Cardiac muscle cell (in vitro differentiated cells and primary cell): ENCODE measurements at regions not wholly inside any gene's neighbourhood (a gene's known extent, or its start where the extent isn't known, plus 50 kb on each side); places are given as distances from the start of the nearest gene placed in this dataset.

ENCODE experiments used
- DNase-seq, 2 donors: peaks; one replicate each; pipeline versions ENCODE4 v3.0.0 to v3.0.0-alpha.2; 2010 to 2017; ENCODE audit warnings: low read depth in 1 of 2, low spot score in 1 of 2
- H3K27ac ChIP-seq: fragments of 200-600 bp; sonication (generic); 2 replicates; pipeline ENCODE4 v1.5.1; 2016
- H3K27me3 ChIP-seq: fragments of 200-600 bp; sonication (generic); 2 replicates; pipeline ENCODE4 v1.6.0; 2016; ENCODE audit warnings: control low read depth
- H3K36me3 ChIP-seq: fragments of 200-600 bp; sonication (generic); 2 replicates; pipeline ENCODE4 v1.5.1; 2016; ENCODE audit warnings: control low read depth
- H3K4me1 ChIP-seq: fragments of 200-600 bp; sonication (generic); 2 replicates; pipeline ENCODE4 v1.8.1; 2017; ENCODE audit warnings: low read depth, mild to moderate bottlenecking, mixed run types
- H3K4me3 ChIP-seq: fragments of 200-600 bp; sonication (generic); 2 replicates; pipeline ENCODE4 v1.5.1; 2016; ENCODE audit warnings: mild to moderate bottlenecking
- H3K9me3 ChIP-seq: fragments of 200-600 bp; sonication (generic); 2 replicates; pipeline ENCODE4 v1.5.1; 2017; ENCODE audit warnings: low read depth, mild to moderate bottlenecking, control low read depth
- TF ChIP-seq, protein P1 (sequence below): IDR thresholded peaks from 2 replicates; pipeline ENCODE4 v1.5.1; 2012; ENCODE audit warnings: low read depth, mild to moderate bottlenecking, low read length

DNA sequence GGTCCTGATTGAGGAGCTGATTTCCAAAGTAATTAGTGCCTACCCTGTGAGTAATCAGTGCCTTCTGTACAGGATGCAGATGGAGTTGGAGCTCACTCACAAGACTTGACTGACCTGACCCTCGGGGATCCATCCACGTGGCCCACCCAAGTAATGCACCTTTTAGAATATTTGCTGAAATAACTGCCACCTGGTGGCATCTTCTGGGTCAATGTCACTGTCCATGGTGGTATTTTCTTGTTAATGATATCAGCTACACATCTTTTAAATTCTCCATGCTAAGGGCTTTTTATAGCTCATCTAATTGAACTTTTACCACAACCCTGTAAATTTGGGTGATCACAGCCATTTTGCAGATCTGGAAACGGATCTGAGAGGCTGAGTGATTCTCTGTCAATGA is 74.3 kb upstream of the ANKRD34C start:
- TF ChIP-seq, protein P1, sequence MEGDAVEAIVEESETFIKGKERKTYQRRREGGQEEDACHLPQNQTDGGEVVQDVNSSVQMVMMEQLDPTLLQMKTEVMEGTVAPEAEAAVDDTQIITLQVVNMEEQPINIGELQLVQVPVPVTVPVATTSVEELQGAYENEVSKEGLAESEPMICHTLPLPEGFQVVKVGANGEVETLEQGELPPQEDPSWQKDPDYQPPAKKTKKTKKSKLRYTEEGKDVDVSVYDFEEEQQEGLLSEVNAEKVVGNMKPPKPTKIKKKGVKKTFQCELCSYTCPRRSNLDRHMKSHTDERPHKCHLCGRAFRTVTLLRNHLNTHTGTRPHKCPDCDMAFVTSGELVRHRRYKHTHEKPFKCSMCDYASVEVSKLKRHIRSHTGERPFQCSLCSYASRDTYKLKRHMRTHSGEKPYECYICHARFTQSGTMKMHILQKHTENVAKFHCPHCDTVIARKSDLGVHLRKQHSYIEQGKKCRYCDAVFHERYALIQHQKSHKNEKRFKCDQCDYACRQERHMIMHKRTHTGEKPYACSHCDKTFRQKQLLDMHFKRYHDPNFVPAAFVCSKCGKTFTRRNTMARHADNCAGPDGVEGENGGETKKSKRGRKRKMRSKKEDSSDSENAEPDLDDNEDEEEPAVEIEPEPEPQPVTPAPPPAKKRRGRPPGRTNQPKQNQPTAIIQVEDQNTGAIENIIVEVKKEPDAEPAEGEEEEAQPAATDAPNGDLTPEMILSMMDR: no peak

DNA sequence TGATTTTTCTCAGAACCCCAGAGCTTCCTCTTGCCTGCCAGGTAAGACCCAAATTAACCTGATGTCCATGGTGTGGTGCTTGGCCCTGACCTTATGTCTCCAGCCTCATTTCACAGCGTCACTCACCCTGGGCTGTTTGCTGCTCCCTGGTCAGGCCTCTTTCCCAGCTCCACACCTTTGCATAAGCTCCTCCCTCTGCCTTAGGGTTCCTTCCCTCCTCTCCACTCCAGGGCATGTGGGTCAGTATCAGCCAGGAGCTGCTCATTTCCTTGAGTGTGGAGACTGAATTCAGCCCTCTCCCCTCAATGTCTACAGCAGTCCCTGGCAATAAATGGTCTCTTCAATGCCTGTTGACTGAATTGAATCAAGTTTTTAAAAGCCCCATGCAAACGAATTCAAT is 75.6 kb upstream of the ANKRD34C start:
- Histone ChIP-seq H3K9me3 (no peaks in the 10 kb centered on the region), H3K36me3 (no peaks in the 10 kb centered on the region), H3K4me3 (no peak overlapping the region), H3K4me1 (peaks cover 14% of the 10 kb centered on the region), H3K27ac (no peak overlapping the region), H3K27me3 (no peaks in the 10 kb centered on the region)
- no peak for DNase-seq
- TF ChIP-seq, protein P1: no peak

More for the DNA sequence above, 74.3 kb upstream of the ANKRD34C start:
- Histone ChIP-seq H3K9me3 (no peaks in the 10 kb centered on the region), H3K36me3 (no peaks in the 10 kb centered on the region), H3K27me3 (no peaks in the 10 kb centered on the region), H3K4me3 (no peak overlapping the region), H3K4me1 (peaks cover 14% of the 10 kb centered on the region), H3K27ac (no peak overlapping the region)
- DNase-seq: no peak

DNA sequence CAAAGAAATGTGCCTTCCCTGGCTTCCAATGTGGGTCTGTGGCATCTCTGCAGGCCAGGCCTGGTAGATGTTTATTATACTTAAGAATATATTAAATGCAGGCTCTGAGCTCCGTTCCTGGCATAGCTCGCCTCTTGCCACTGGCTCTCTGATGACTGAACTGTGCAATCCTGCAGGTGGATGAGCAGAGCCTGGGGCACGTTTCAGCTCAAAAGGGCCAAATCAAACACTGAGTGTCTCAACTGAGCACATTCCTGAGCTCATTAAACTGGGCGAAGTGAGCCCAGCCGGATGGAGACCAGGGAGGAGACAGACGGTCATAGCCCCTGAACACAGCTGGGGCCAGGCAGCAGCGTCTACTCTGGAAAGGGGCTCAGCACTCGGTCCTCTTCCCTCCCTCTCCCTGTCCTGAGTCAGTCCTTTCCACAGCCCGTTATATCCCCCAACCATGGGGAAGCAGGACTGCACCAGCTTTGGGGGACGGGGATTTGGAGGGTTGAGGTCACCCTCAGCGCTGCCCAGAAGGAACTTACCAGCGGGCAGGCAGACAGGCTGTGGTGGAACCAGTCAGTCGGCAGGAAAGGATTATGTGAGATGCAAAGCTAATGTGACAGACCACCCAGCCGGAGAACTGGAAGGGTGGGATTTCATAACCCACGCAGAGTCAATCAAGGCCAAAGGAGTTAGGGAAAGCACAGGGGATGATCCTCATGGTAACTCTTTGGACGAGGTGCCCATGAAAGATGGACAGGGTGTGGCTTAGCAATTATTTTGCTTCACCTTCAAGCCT is 77.4 kb upstream of the ANKRD34C start:
- Histone ChIP-seq H3K4me1 (peaks cover 14% of the 10 kb centered on the region), H3K4me3 (no peak overlapping the region), H3K27ac (no peak overlapping the region), H3K36me3 (no peaks in the 10 kb centered on the region), H3K27me3 (no peaks in the 10 kb centered on the region), H3K9me3 (no peaks in the 10 kb centered on the region)
- TF ChIP-seq, protein P1: no peak
- DNase-seq: no peak

DNA sequence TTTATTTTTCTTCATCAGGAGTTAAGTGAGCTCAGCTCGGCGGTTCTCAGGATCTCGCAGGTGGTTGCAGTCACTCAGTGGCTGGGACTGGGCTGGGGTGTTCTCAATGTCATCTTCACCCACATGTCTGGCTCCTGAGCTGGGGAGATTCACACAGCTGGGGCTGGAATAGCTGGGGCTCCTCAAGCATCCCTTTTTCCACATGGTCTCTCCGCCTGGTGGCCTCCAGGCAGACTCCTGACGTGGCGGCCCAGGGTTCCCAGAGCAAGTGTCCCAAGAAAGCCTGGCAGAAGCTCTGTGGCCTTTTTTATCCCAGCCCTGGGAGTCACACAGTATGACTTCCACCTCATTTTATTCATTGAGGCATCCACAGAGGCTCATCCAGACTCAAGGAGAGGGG is 84.1 kb upstream of the ANKRD34C start:
- H3K27me3 ChIP-seq: no peaks in the 10 kb centered on the region
- H3K4me1 ChIP-seq: no peaks in the 10 kb centered on the region
- no peak for DNase-seq
- H3K27ac ChIP-seq: no peak overlapping the region
- H3K9me3 ChIP-seq: no peaks in the 10 kb centered on the region
- TF ChIP-seq, protein P1: no peak
- no peaks in the 10 kb centered on the region for H3K36me3 ChIP-seq
- no peak overlapping the region for H3K4me3 ChIP-seq

DNA sequence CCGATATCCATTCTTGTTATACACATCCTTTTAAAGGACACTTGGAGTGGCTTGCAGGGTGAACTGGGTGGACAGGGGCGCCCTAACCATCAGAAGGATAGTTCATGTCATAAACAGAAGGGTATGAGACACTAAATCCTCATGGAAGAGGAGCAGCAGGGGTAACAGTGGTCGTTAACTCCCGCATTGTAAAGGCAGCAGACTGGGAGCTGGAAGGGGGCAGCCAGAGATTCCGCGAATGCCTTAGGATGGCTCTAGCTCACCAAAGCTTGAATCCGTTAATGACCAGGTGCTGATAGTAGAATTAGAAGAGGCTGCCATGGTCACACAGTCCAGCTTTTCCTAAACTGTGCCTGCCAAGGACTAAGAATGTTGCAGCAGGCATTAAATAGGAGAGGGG is 85.2 kb upstream of the ANKRD34C start:
- Histone ChIP-seq H3K27me3 (no peaks in the 10 kb centered on the region), H3K4me1 (peaks cover 11% of the 10 kb centered on the region), H3K36me3 (no peaks in the 10 kb centered on the region), H3K9me3 (no peaks in the 10 kb centered on the region), H3K4me3 (no peak overlapping the region), H3K27ac (no peak overlapping the region)
- TF ChIP-seq, protein P1: no peak
- DNase-seq: no peak
